Endodermal cell (in vitro differentiated cells): ENCODE measurements at regions not wholly inside any gene's neighbourhood (a gene's known extent, or its start where the extent isn't known, plus 50 kb on each side); places are given as distances from the start of the nearest gene placed in this dataset.

ENCODE experiments used
- DNase-seq: peaks from one replicate; pipeline ENCODE4 v3.0.0-alpha.2; 2017
- H3K27ac ChIP-seq: 2 replicates; pipeline ENCODE4 v1.5.1; 2013; ENCODE audit warnings: mild to moderate bottlenecking, low read depth, low read length, moderate library complexity
- H3K27me3 ChIP-seq: 2 replicates; pipeline ENCODE4 v1.6.1; 2013; ENCODE audit warnings: mild to moderate bottlenecking, low read length, moderate library complexity; ENCODE audit not compliant: insufficient read depth, control insufficient read depth, poor library complexity, severe bottlenecking
- H3K36me3 ChIP-seq: 2 replicates; pipeline ENCODE4 v1.7.0; 2013; ENCODE audit warnings: mild to moderate bottlenecking, low read length, moderate library complexity; ENCODE audit not compliant: control insufficient read depth, insufficient read depth
- H3K4me1 ChIP-seq: one replicate; pipeline ENCODE4 v1.7.0; 2013; ENCODE audit warnings: low read length; ENCODE audit not compliant: control insufficient read depth, insufficient read depth
- H3K4me3 ChIP-seq: 2 replicates; pipeline ENCODE4 v1.5.1; 2013; ENCODE audit warnings: mild to moderate bottlenecking, low read length, moderate library complexity
- H3K9ac ChIP-seq: 2 replicates; pipeline ENCODE4 v1.6.1; 2013; ENCODE audit warnings: mild to moderate bottlenecking, low read length, moderate library complexity; ENCODE audit not compliant: poor library complexity, severe bottlenecking; ENCODE audit errors: extremely low read depth
- H3K9me3 ChIP-seq: 2 replicates; pipeline ENCODE4 v1.6.1; 2013; ENCODE audit warnings: mild to moderate bottlenecking, low read length, moderate library complexity; ENCODE audit not compliant: control insufficient read depth
- H3K27ac Mint-ChIP-seq: 2 replicates; pipeline ENCODE4 v1.8.0; 2020; ENCODE audit warnings: mixed read lengths
- H3K27me3 Mint-ChIP-seq: 2 replicates; pipeline ENCODE4 v1.8.0; 2021; ENCODE audit warnings: mild to moderate bottlenecking, mixed read lengths; ENCODE audit not compliant: insufficient read depth
- H3K36me3 Mint-ChIP-seq: 2 replicates; pipeline ENCODE4 v1.8.0; 2020; ENCODE audit warnings: low read depth, mixed read lengths
- H3K4me1 Mint-ChIP-seq: 2 replicates; pipeline ENCODE4 v1.8.0; 2020; ENCODE audit warnings: mixed read lengths
- H3K4me3 Mint-ChIP-seq: 2 replicates; pipeline ENCODE4 v1.8.0; 2020; ENCODE audit warnings: mild to moderate bottlenecking, moderate library complexity, mixed read lengths
- H3K9me3 Mint-ChIP-seq: 2 replicates; pipeline ENCODE4 v1.8.0; 2020; ENCODE audit warnings: mild to moderate bottlenecking, mixed read lengths
- CTCF ChIP-seq: fragments of 200-600 bp; sonication (generic); conservative IDR thresholded peaks from 2 replicates; pipeline ENCODE4 v1.5.0; 2021; ENCODE audit warnings: antibody characterized with exemption, mild to moderate bottlenecking
- WGBS, 2 experiments: methylation state at CpG; one replicate each; pipeline versions ENCODE4 v1.1.5 to v1.1.7; 2013; ENCODE audit warnings: missing lambda C conversion rate in 2 of 2, mixed read lengths in 1 of 2; ENCODE audit not compliant: insufficient coverage in 1 of 2, insufficient read length in 1 of 2; 5-methylcytosine and 5-hydroxymethylcytosine counted together

GRCh38 chr1:235019471-235019870 lies 109.2 kb downstream of the TOMM20 start:
- Histone ChIP-seq H3K27ac (no peak overlapping the region), H3K9ac (no peak overlapping the region), H3K9me3 (no peaks in the 10 kb centered on the region), H3K27me3 (no peaks in the 10 kb centered on the region), H3K4me1 (no peaks in the 10 kb centered on the region), H3K4me3 (no peak overlapping the region), H3K36me3 (no peaks in the 10 kb centered on the region)
- Mint-ChIP-seq H3K27ac (no peak overlapping the region), H3K4me1 (peaks cover 11% of the 10 kb centered on the region), H3K4me3 (no peak overlapping the region), H3K27me3 (peaks cover 2% of the 10 kb centered on the region), H3K36me3 (no peaks in the 10 kb centered on the region), H3K9me3 (no peaks in the 10 kb centered on the region)
- no peak for TF ChIP-seq CTCF
- DNase-seq, result no peak
- 86% methylated on average over 3 of the region's 3 CpGs for WGBS, 2 experiments

GRCh38 chr1:235018720-235019444 lies 109.8 kb downstream of the TOMM20 start:
- Mint-ChIP-seq H3K27ac (no peak overlapping the region), H3K4me1 (peaks cover 11% of the 10 kb centered on the region), H3K4me3 (no peak overlapping the region), H3K9me3 (no peaks in the 10 kb centered on the region), H3K27me3 (peaks cover 2% of the 10 kb centered on the region), H3K36me3 (no peaks in the 10 kb centered on the region)
- Histone ChIP-seq H3K36me3 (no peaks in the 10 kb centered on the region), H3K27ac (no peak overlapping the region), H3K4me1 (no peaks in the 10 kb centered on the region), H3K27me3 (no peaks in the 10 kb centered on the region), H3K9me3 (no peaks in the 10 kb centered on the region), H3K4me3 (no peak overlapping the region), H3K9ac (no peak overlapping the region)
- DNase-seq, result no peak
- WGBS, 2 experiments, result 81 to 94% methylated on average over 2 to 3 of the region's 3 CpGs
- TF ChIP-seq CTCF, result no peak

GRCh38 chr1:235018161-235018560 lies 110.5 kb downstream of the TOMM20 start:
- H3K4me1 Mint-ChIP-seq, result peaks cover 11% of the 10 kb centered on the region
- Histone ChIP-seq H3K9me3 (no peaks in the 10 kb centered on the region), H3K9ac (no peak overlapping the region), H3K27me3 (no peaks in the 10 kb centered on the region), H3K27ac (no peak overlapping the region), H3K4me1 (no peaks in the 10 kb centered on the region), H3K36me3 (no peaks in the 10 kb centered on the region), H3K4me3 (no peak overlapping the region)
- H3K27ac Mint-ChIP-seq, result no peak overlapping the region
- no peaks in the 10 kb centered on the region for H3K36me3 Mint-ChIP-seq
- peak; percentile 44 for DNase-seq
- no peaks in the 10 kb centered on the region for H3K9me3 Mint-ChIP-seq
- WGBS, 2 experiments, result 91 to 100% methylated on average over 2 to 3 of the region's 3 CpGs
- peaks cover 2% of the 10 kb centered on the region for H3K27me3 Mint-ChIP-seq
- H3K4me3 Mint-ChIP-seq, result no peak overlapping the region
- TF ChIP-seq CTCF, result no peak
